Fibroblast of lung (primary cell): ENCODE measurements at regions not wholly inside any gene's neighbourhood (a gene's known extent, or its start where the extent isn't known, plus 50 kb on each side); places are given as distances from the start of the nearest gene placed in this dataset.

Source experiments
- DNase-seq, 2 donors: peaks; one replicate each; pipeline versions ENCODE4 v3.0.0 to v3.0.0-alpha.2; 2010; ENCODE audit warnings: low read depth in 2 of 2
- H2AFZ ChIP-seq: 2 replicates; pipeline ENCODE4 v1.5.1; 2012; ENCODE audit warnings: low read length, control low read depth, inconsistent platforms
- H3K27ac ChIP-seq: 2 replicates; pipeline ENCODE4 v1.5.1; 2011; ENCODE audit warnings: low read length, control low read depth; ENCODE audit not compliant: insufficient read depth
- H3K27me3 ChIP-seq: 2 replicates; pipeline ENCODE4 v1.5.1; 2011; ENCODE audit warnings: mild to moderate bottlenecking, low read length; ENCODE audit not compliant: control insufficient read depth, insufficient read depth
- H3K36me3 ChIP-seq: 2 replicates; pipeline ENCODE4 v1.5.1; 2011; ENCODE audit warnings: low read length; ENCODE audit not compliant: control insufficient read depth, insufficient read depth
- H3K4me1 ChIP-seq: 2 replicates; pipeline ENCODE4 v1.5.1; 2011; ENCODE audit warnings: low read length; ENCODE audit not compliant: control insufficient read depth, insufficient read depth; ENCODE audit errors: extremely low read depth
- H3K4me2 ChIP-seq: 2 replicates; pipeline ENCODE4 v1.5.1; 2011; ENCODE audit warnings: low read length, control low read depth; ENCODE audit not compliant: insufficient read depth; ENCODE audit errors: extremely low read depth
- H3K4me3 ChIP-seq, 4 experiments: fragments of 200-600 bp in 1 of 4; sonication (generic) in 1 of 4; replicated peaks in 1 of 4; 2 replicates each; pipeline ENCODE4 v1.5.1; 2011 to 2016; ENCODE audit warnings: low read length in 4 of 4, low read depth in 3 of 4, mild to moderate bottlenecking in 3 of 4, control low read depth in 2 of 4, inconsistent platforms in 1 of 4, mixed read lengths in 1 of 4; ENCODE audit not compliant: insufficient read depth in 1 of 4; ENCODE audit errors: control extremely low read depth in 1 of 4
- H3K79me2 ChIP-seq: 2 replicates; pipeline ENCODE4 v1.5.1; 2012; ENCODE audit warnings: mild to moderate bottlenecking, low read length, inconsistent platforms; ENCODE audit not compliant: control insufficient read depth, insufficient read depth
- H3K9ac ChIP-seq: 2 replicates; pipeline ENCODE4 v1.5.1; 2011; ENCODE audit warnings: mild to moderate bottlenecking, low read length, control low read depth; ENCODE audit not compliant: insufficient read depth
- H3K9me3 ChIP-seq: 2 replicates; pipeline ENCODE4 v1.5.1; 2012; ENCODE audit warnings: low read depth, low read length; ENCODE audit not compliant: control insufficient read depth, insufficient read depth
- H4K20me1 ChIP-seq: 2 replicates; pipeline ENCODE4 v1.5.1; 2011; ENCODE audit warnings: low read length; ENCODE audit not compliant: control insufficient read depth, insufficient read depth; ENCODE audit errors: extremely low read depth
- CTCF ChIP-seq, 2 donors: IDR thresholded peaks in 1 of 2; conservative IDR thresholded peaks in 1 of 2; 1 replicate in 1 of 2; 2 replicates in 1 of 2; pipeline ENCODE4 v1.5.1; 2011 to 2012; ENCODE audit warnings: low read length in 2 of 2, control low read depth in 1 of 2, inconsistent platforms in 1 of 2, low read depth in 1 of 2, mild to moderate bottlenecking in 1 of 2
- EZH2 ChIP-seq: IDR thresholded peaks from 2 replicates; pipeline ENCODE4 v1.5.1; 2012; ENCODE audit warnings: low read length, control low read depth, mild to moderate bottlenecking; ENCODE audit errors: missing control alignments

- H3K9me3 ChIP-seq: no peaks in the 10 kb centered on the region
- no peaks in the 10 kb centered on the region for H3K36me3 ChIP-seq
- no peaks in the 10 kb centered on the region for H3K4me1 ChIP-seq
- H2AFZ ChIP-seq: no peak overlapping the region
- no peak overlapping the region for H3K4me2 ChIP-seq
- H3K4me3 ChIP-seq: no peak overlapping the region
- TF ChIP-seq EZH2 (no peak), CTCF (conservative IDR thresholded peaks at IDR 0.05 in 1 of 2, IDR thresholded peaks at IDR 0.05 in 1 of 2; ENCODE audit: low read depth in 1 of 2, low read length in 2 of 2) (no peak)
- H3K27me3 ChIP-seq: no peaks in the 10 kb centered on the region
- H3K79me2 ChIP-seq: no peaks in the 10 kb centered on the region
- no peak overlapping the region for H3K9ac ChIP-seq
- H3K27ac ChIP-seq: no peak overlapping the region
- DNase-seq: no peak
- H4K20me1 ChIP-seq: no peaks in the 10 kb centered on the region
Observed at GRCh38 chr6:163773646-163774045, 359.1 kb downstream of the QKI start.

GRCh38 chr6:163772701-163773100 lies 358.2 kb downstream of the QKI start:
- no peak for DNase-seq
- no peak overlapping the region for H3K4me3 ChIP-seq
- TF ChIP-seq EZH2 (no peak), CTCF (conservative IDR thresholded peaks at IDR 0.05 in 1 of 2, IDR thresholded peaks at IDR 0.05 in 1 of 2; ENCODE audit: low read depth in 1 of 2, low read length in 2 of 2) (no peak)
- no peak overlapping the region for H3K4me2 ChIP-seq
- H4K20me1 ChIP-seq: no peaks in the 10 kb centered on the region
- no peak overlapping the region for H3K27ac ChIP-seq
- H2AFZ ChIP-seq: no peak overlapping the region
- no peak overlapping the region for H3K9ac ChIP-seq
- H3K79me2 ChIP-seq: no peaks in the 10 kb centered on the region
- no peaks in the 10 kb centered on the region for H3K9me3 ChIP-seq
- H3K27me3 ChIP-seq: no peaks in the 10 kb centered on the region
- no peaks in the 10 kb centered on the region for H3K36me3 ChIP-seq
- H3K4me1 ChIP-seq: no peaks in the 10 kb centered on the region

- H2AFZ ChIP-seq: no peak overlapping the region
- H3K27me3 ChIP-seq: no peaks in the 10 kb centered on the region
- no peak overlapping the region for H3K4me3 ChIP-seq
- no peaks in the 10 kb centered on the region for H3K9me3 ChIP-seq
- H3K36me3 ChIP-seq: no peaks in the 10 kb centered on the region
- no peak for DNase-seq
- H3K4me2 ChIP-seq: no peak overlapping the region
- TF ChIP-seq CTCF (conservative IDR thresholded peaks at IDR 0.05 in 1 of 2, IDR thresholded peaks at IDR 0.05 in 1 of 2; ENCODE audit: low read depth in 1 of 2, low read length in 2 of 2): no peak
- no peak for TF ChIP-seq EZH2
- H4K20me1 ChIP-seq: no peaks in the 10 kb centered on the region
- no peaks in the 10 kb centered on the region for H3K79me2 ChIP-seq
- no peaks in the 10 kb centered on the region for H3K4me1 ChIP-seq
- no peak overlapping the region for H3K9ac ChIP-seq
- no peak overlapping the region for H3K27ac ChIP-seq
Observed at GRCh38 chr6:163771180-163771579, 356.7 kb downstream of the QKI start.
